ENCODE measurements at regions not wholly inside any gene's neighbourhood (a gene's known extent, or its start where the extent isn't known, plus 50 kb on each side); places are given as distances from the start of the nearest gene placed in this dataset.

GRCh38 chr22:48632646-48633246, 1194.9 kb downstream of the BRD1 start:
- Histone ChIP-seq H3K9me1 (ENCODE audit: insufficient read depth, low read length) (no peaks in the 10 kb centered on the region), H2BK120ac (ENCODE audit: low read depth, low read length) (no peak overlapping the region), H3K56ac (ENCODE audit: extremely low read depth, insufficient read depth, low read length) (no peak overlapping the region), H3K4ac (ENCODE audit: low read depth, low read length) (no peak overlapping the region), H2BK5ac (ENCODE audit: low read depth, low read length, poor library complexity, severe bottlenecking) (no peak overlapping the region), H3K14ac (replicated peaks; ENCODE audit: low read depth, low read length) (no peak overlapping the region), H3K18ac (ENCODE audit: low read depth, low read length) (no peak overlapping the region), H3K4me2 (ENCODE audit: low read depth, low read length) (no peak overlapping the region), H3K4me3 (ENCODE audit: insufficient read depth, low read depth, low read length) (no peak overlapping the region), H3K4me1 (ENCODE audit: control insufficient read depth, insufficient read depth, low read length) (no peaks in the 10 kb centered on the region), H3K23ac (ENCODE audit: low read depth, low read length) (no peak overlapping the region), H4K20me1 (ENCODE audit: insufficient read depth, low read length) (no peaks in the 10 kb centered on the region), H2AK5ac (ENCODE audit: low read depth, low read length) (no peak overlapping the region), H2BK20ac (ENCODE audit: low read depth, low read length) (no peak overlapping the region), H2AFZ (replicated peaks; ENCODE audit: low read length, poor library complexity) (no peak overlapping the region), H2AK9ac (replicated peaks; ENCODE audit: low read depth, low read length, poor library complexity) (no peak overlapping the region), H3K27me3 (ENCODE audit: control insufficient read depth, insufficient read depth, low read length) (no peaks in the 10 kb centered on the region), H4K8ac (ENCODE audit: low read depth in 2 of 2, low read length in 2 of 2) (no peak overlapping the region), H4K5ac (ENCODE audit: low read depth, low read length) (no peak overlapping the region), H3K9ac (ENCODE audit: low read depth, low read length) (no peak overlapping the region), H3K79me1 (ENCODE audit: low read depth in 1 of 2, low read length in 2 of 2) (no peaks in the 10 kb centered on the region), H4K91ac (ENCODE audit: insufficient read depth, low read depth, low read length) (no peak overlapping the region), H3K9me3 (ENCODE audit: control insufficient read depth, insufficient read depth, low read length) (peaks cover 61% of the 10 kb centered on the region), H2BK15ac (ENCODE audit: low read depth, low read length) (no peak overlapping the region), H3K27ac (ENCODE audit: insufficient read depth, low read length) (no peak overlapping the region), H3K36me3 (ENCODE audit: control insufficient read depth, insufficient read depth, low read length) (no peaks in the 10 kb centered on the region)
- ATAC-seq (ENCODE audit: low read depth) (no peak), DNase-seq (no peak)
- ChIA-PET POLR2A (ENCODE audit: unreplicated experiment) (no interaction called here), CTCF (no interaction called here)
- 75% methylated on average over 7 of the region's 17 CpGs; no CpG with 5 or more reads in 1 of the 2 experiments for WGBS, 2 experiments (ENCODE audit: extremely low coverage in 2 of 2, insufficient read length in 1 of 2)
- no TSS peak for BruUV-seq (replicated peaks)
- in situ Hi-C loops (cut with MboI; ENCODE audit: low sequenced_read_pairs), result no loop called here
- dilution Hi-C loops (cut with HindIII; ENCODE audit: low sequenced_read_pairs, unreplicated experiment), result no loop called here
- TF ChIP-seq CHD1 (IDR thresholded peaks at IDR 0.05; ENCODE audit: low read depth, low read length) (no peak), ELK1 (IDR thresholded peaks at IDR 0.05; ENCODE audit: borderline replicate concordance, low read depth, low read length) (no peak), FOS (IDR thresholded peaks at IDR 0.05; ENCODE audit: low read depth, low read length) (no peak)
- intact Hi-C loops (cut with micrococcal nuclease), result no loop called here

Measured in IMR-90 (cell line).